ENCODE measurements at regions not wholly inside any gene's neighbourhood (a gene's known extent, or its start where the extent isn't known, plus 50 kb on each side); places are given as distances from the start of the nearest gene placed in this dataset.

DNA sequence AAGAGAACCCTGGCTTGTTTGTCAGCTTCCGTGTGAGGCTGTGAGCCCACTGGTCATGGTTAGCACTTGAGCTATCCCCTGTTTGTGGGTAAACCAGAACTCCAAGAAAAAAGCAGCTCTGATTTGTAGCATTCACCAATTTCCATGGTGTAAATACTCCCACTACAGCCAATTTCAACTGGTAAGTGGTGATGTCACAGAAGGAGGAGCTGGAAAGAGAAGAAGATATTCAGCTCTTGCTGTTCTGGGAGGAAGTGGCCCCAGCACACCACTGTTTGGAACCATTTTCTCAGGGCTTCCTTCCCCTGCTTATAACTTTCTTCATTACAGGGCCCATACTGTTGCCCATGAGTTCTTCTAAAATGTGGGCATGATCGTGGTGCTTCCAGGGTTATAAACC is 500.1 kb upstream of the ZMIZ1 start:
- H3K9me3 Mint-ChIP-seq = no peaks in the 10 kb centered on the region
- ATAC-seq (replicated peaks in 1 of 2) (no peak), DNase-seq (no peak)
- no peak overlapping the region for H3K27ac Mint-ChIP-seq
- no peaks in the 10 kb centered on the region for H3K4me1 Mint-ChIP-seq (ENCODE audit: low read depth)
- H3K36me3 Mint-ChIP-seq (ENCODE audit: insufficient read depth in 2 of 2) = no peaks in the 10 kb centered on the region
- H3K27me3 Mint-ChIP-seq (ENCODE audit: low read depth) = no peaks in the 10 kb centered on the region
- H3K4me3 Mint-ChIP-seq = no peak overlapping the region

- no peaks in the 10 kb centered on the region for H3K27me3 Mint-ChIP-seq (ENCODE audit: low read depth)
- DNase-seq = no peak
- no peak overlapping the region for H3K27ac Mint-ChIP-seq
- no peak overlapping the region for H3K4me3 Mint-ChIP-seq
- no peaks in the 10 kb centered on the region for H3K4me1 Mint-ChIP-seq (ENCODE audit: low read depth)
- H3K9me3 Mint-ChIP-seq = no peaks in the 10 kb centered on the region
- ATAC-seq (replicated peaks in 1 of 2) = no peak
- H3K36me3 Mint-ChIP-seq (ENCODE audit: insufficient read depth in 2 of 2) = no peaks in the 10 kb centered on the region
Observed at GRCh38 chr10:78570633-78571235, 498.0 kb upstream of the ZMIZ1 start.

- ATAC-seq (replicated peaks in 1 of 2) (no peak), DNase-seq (no peak)
- Mint-ChIP-seq H3K27ac (no peak overlapping the region), H3K27me3 (ENCODE audit: low read depth) (no peaks in the 10 kb centered on the region), H3K4me3 (no peak overlapping the region), H3K4me1 (ENCODE audit: low read depth) (no peaks in the 10 kb centered on the region), H3K9me3 (no peaks in the 10 kb centered on the region), H3K36me3 (ENCODE audit: insufficient read depth in 2 of 2) (no peaks in the 10 kb centered on the region)
Observed at GRCh38 chr10:78571286-78571685, 497.5 kb upstream of the ZMIZ1 start.

- H3K27me3 Mint-ChIP-seq (ENCODE audit: low read depth) = no peaks in the 10 kb centered on the region
- H3K36me3 Mint-ChIP-seq (ENCODE audit: insufficient read depth in 2 of 2) = no peaks in the 10 kb centered on the region
- H3K27ac Mint-ChIP-seq = no peak overlapping the region
- H3K4me3 Mint-ChIP-seq = no peak overlapping the region
- H3K9me3 Mint-ChIP-seq = no peaks in the 10 kb centered on the region
- DNase-seq = no peak
- no peaks in the 10 kb centered on the region for H3K4me1 Mint-ChIP-seq (ENCODE audit: low read depth)
- ATAC-seq (replicated peaks in 1 of 2) = no peak
Observed at GRCh38 chr10:78571891-78572290, 496.9 kb upstream of the ZMIZ1 start.

- DNase-seq = no peak
- no peaks in the 10 kb centered on the region for H3K36me3 Mint-ChIP-seq (ENCODE audit: insufficient read depth in 2 of 2)
- no peaks in the 10 kb centered on the region for H3K27me3 Mint-ChIP-seq (ENCODE audit: low read depth)
- ATAC-seq (replicated peaks in 1 of 2) = no peak
- no peaks in the 10 kb centered on the region for H3K4me1 Mint-ChIP-seq (ENCODE audit: low read depth)
- no peaks in the 10 kb centered on the region for H3K9me3 Mint-ChIP-seq
- H3K27ac Mint-ChIP-seq = no peak overlapping the region
- no peak overlapping the region for H3K4me3 Mint-ChIP-seq
Observed at GRCh38 chr10:78572565-78572964, 496.2 kb upstream of the ZMIZ1 start.

DNA sequence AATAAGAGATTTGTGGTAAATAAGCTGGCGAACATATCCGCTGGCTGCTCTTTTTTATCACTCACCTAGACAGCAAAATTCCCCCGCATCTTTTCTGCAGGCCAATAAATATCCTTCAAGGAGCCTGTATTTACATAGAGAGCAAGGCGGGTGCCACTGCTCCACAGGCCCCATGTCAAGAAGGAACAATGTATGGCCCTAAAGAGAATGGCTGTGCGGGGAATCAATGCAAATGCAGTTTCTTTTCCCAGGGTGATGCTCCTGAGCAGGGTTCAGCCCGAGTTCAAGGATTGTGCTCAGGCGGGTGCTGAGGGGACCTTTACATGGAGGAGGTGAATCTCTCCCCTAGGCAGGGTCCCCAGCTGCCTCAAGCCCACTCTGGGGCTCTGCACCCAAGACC is 494.2 kb upstream of the ZMIZ1 start:
- no peaks in the 10 kb centered on the region for H3K27me3 Mint-ChIP-seq (ENCODE audit: low read depth)
- H3K9me3 Mint-ChIP-seq = peaks cover 0 to 2% of the 10 kb centered on the region in 2 donors
- no peak overlapping the region for H3K27ac Mint-ChIP-seq
- H3K4me1 Mint-ChIP-seq (ENCODE audit: low read depth) = peaks cover 13% of the 10 kb centered on the region
- no peaks in the 10 kb centered on the region for H3K36me3 Mint-ChIP-seq (ENCODE audit: insufficient read depth in 2 of 2)
- DNase-seq (no peak), ATAC-seq (replicated peaks in 1 of 2) (no peak)
- no peak overlapping the region for H3K4me3 Mint-ChIP-seq

- ATAC-seq (replicated peaks in 1 of 2) (no peak), DNase-seq (no peak)
- Mint-ChIP-seq H3K4me3 (no peak overlapping the region), H3K9me3 (peaks cover 0 to 2% of the 10 kb centered on the region in 2 donors), H3K36me3 (ENCODE audit: insufficient read depth in 2 of 2) (no peaks in the 10 kb centered on the region), H3K27ac (no peak overlapping the region), H3K4me1 (ENCODE audit: low read depth) (peaks cover 16% of the 10 kb centered on the region), H3K27me3 (ENCODE audit: low read depth) (no peaks in the 10 kb centered on the region)
Observed at GRCh38 chr10:78575400-78575799, 493.4 kb upstream of the ZMIZ1 start.

- no peak overlapping the region for H3K27ac Mint-ChIP-seq
- H3K4me1 Mint-ChIP-seq (ENCODE audit: low read depth) = peaks cover 16% of the 10 kb centered on the region
- H3K36me3 Mint-ChIP-seq (ENCODE audit: insufficient read depth in 2 of 2) = no peaks in the 10 kb centered on the region
- peaks cover 0 to 2% of the 10 kb centered on the region in 2 donors for H3K9me3 Mint-ChIP-seq
- ATAC-seq (replicated peaks in 1 of 2) (no peak), DNase-seq (no peak)
- H3K4me3 Mint-ChIP-seq = no peak overlapping the region
- H3K27me3 Mint-ChIP-seq (ENCODE audit: low read depth) = no peaks in the 10 kb centered on the region
Observed at GRCh38 chr10:78576276-78576675, 492.5 kb upstream of the ZMIZ1 start.

DNA sequence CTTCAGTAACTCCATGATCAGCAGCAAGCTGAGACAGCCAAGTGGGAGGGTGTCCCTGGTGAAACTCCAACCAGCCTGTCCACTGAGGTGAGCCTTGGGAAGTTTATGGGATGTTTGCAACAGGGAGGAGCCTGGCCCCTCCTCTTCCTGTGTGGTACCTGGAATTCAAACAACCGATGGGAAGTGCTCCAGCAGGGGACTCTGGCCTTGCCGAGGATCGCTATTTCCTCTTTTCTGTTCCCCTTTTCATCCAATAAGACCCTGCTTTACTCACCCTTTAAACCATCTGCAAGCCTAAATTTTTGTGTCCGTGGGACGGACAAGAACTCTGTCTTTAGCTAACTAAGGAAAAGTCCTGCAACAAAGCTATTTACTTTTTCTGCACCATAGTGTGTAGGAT is 491.1 kb upstream of the ZMIZ1 start:
- no peak for DNase-seq
- Mint-ChIP-seq H3K36me3 (ENCODE audit: insufficient read depth in 2 of 2) (no peaks in the 10 kb centered on the region), H3K9me3 (peaks cover 0 to 2% of the 10 kb centered on the region in 2 donors), H3K27ac (no peak overlapping the region), H3K4me1 (ENCODE audit: low read depth) (peaks cover 16% of the 10 kb centered on the region), H3K4me3 (no peak overlapping the region), H3K27me3 (ENCODE audit: low read depth) (no peaks in the 10 kb centered on the region)
- no peak for ATAC-seq (replicated peaks in 1 of 2)

GRCh38 chr10:78578929-78579328 is 489.8 kb upstream of the ZMIZ1 start:
- H3K27ac Mint-ChIP-seq = peak overlapping the region; percentile 36
- peak; percentile 62 to 76 for DNase-seq
- H3K9me3 Mint-ChIP-seq = peaks cover 0 to 2% of the 10 kb centered on the region in 2 donors
- H3K36me3 Mint-ChIP-seq (ENCODE audit: insufficient read depth in 2 of 2) = no peaks in the 10 kb centered on the region
- H3K4me3 Mint-ChIP-seq = peak overlapping the region; percentile 5 to 48
- ATAC-seq (replicated peaks in 1 of 2) = peak; percentile 99
- no peaks in the 10 kb centered on the region for H3K27me3 Mint-ChIP-seq (ENCODE audit: low read depth)
- H3K4me1 Mint-ChIP-seq (ENCODE audit: low read depth) = peaks cover 16% of the 10 kb centered on the region

DNA sequence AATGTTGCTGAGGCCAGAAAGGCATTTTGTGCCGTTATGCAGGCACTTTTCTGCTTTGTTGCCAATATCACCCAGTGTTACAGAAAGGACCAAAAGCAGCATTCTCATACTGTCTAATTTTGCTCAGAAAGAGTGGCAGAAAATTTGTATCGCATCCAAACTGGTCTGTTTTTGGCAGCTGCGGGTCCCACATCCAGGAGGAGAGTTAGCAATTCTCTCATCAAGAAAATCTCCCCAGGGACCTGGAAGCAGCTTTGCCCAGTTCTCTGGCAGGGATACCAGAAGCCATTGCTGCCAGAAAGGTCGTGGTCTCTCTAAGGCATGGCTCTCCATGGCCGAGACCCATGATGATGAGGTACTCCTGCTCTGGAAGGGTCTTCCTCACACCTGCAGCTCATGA is 489.2 kb upstream of the ZMIZ1 start:
- H3K36me3 Mint-ChIP-seq (ENCODE audit: insufficient read depth in 2 of 2) = no peaks in the 10 kb centered on the region
- H3K4me3 Mint-ChIP-seq = no peak overlapping the region
- H3K9me3 Mint-ChIP-seq = peaks cover 0 to 2% of the 10 kb centered on the region in 2 donors
- peaks cover 16% of the 10 kb centered on the region for H3K4me1 Mint-ChIP-seq (ENCODE audit: low read depth)
- no peak for ATAC-seq (replicated peaks in 1 of 2)
- no peaks in the 10 kb centered on the region for H3K27me3 Mint-ChIP-seq (ENCODE audit: low read depth)
- H3K27ac Mint-ChIP-seq = no peak overlapping the region
- DNase-seq = no peak

DNA sequence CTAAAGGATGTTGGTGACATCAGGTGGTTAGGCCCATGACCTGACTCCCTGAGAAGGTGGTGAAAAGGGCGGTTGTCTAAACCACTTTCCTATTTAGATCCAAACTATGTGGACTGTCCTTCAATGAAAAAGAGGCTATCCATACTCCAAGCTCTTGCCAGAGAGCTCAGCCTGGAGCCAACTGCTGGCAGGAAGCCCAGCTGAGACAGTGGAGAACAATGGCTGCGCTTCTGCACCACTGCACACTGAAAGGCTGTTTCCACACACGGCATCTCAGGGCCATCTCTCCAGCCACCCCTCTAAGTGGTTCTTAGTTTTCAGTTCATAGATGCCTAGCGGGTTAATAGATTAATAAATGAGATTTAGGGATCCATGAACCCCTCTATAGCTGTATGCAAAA is 488.8 kb upstream of the ZMIZ1 start:
- no peaks in the 10 kb centered on the region for H3K27me3 Mint-ChIP-seq (ENCODE audit: low read depth)
- ATAC-seq (replicated peaks in 1 of 2) (no peak), DNase-seq (no peak)
- H3K9me3 Mint-ChIP-seq = peaks cover 0 to 2% of the 10 kb centered on the region in 2 donors
- peaks cover 16% of the 10 kb centered on the region for H3K4me1 Mint-ChIP-seq (ENCODE audit: low read depth)
- no peaks in the 10 kb centered on the region for H3K36me3 Mint-ChIP-seq (ENCODE audit: insufficient read depth in 2 of 2)
- no peak overlapping the region for H3K4me3 Mint-ChIP-seq
- H3K27ac Mint-ChIP-seq = no peak overlapping the region

DNA sequence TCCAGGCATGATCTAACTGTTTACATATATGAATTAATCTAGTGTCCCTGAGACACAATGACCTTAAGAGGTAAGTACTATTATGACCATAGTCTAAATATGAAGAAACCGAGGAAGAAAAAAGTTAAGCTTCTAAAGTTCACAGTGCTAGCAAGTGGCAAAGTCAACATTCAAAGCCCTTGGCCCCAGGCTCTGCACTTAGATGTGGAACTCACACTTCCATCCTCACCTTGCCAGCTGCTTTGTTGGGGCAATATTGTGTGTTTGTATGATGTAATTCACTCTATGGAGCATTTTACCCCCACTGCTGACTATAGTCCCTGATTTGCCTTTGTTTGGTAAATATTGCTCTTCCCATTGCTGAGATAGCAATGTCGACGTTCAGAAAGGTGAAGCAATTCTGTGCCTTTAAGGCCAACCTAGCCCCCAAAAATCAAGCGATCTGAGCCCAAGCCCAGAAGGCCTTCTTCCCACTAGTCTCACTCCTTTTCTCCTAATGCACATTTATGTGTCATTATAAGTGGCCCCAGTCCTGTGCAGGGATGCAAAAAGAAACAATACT is 487.6 kb upstream of the ZMIZ1 start:
- no peak overlapping the region for H3K27ac Mint-ChIP-seq
- H3K4me1 Mint-ChIP-seq (ENCODE audit: low read depth) = peaks cover 16% of the 10 kb centered on the region
- peaks cover 0 to 2% of the 10 kb centered on the region in 2 donors for H3K9me3 Mint-ChIP-seq
- H3K4me3 Mint-ChIP-seq = no peak overlapping the region
- DNase-seq (no peak), ATAC-seq (replicated peaks in 1 of 2) (no peak)
- H3K27me3 Mint-ChIP-seq (ENCODE audit: low read depth) = no peaks in the 10 kb centered on the region
- no peaks in the 10 kb centered on the region for H3K36me3 Mint-ChIP-seq (ENCODE audit: insufficient read depth in 2 of 2)

- H3K4me1 Mint-ChIP-seq (ENCODE audit: low read depth) = peaks cover 16% of the 10 kb centered on the region
Observed at GRCh38 chr10:78582540-78582939, 486.2 kb upstream of the ZMIZ1 start.

More at GRCh38 chr10:78582540-78582939, 486.2 kb upstream of the ZMIZ1 start:
- Mint-ChIP-seq H3K4me3 (no peak overlapping the region), H3K27me3 (ENCODE audit: low read depth) (no peaks in the 10 kb centered on the region), H3K27ac (no peak overlapping the region), H3K36me3 (ENCODE audit: insufficient read depth in 2 of 2) (no peaks in the 10 kb centered on the region), H3K9me3 (peaks cover 0 to 2% of the 10 kb centered on the region in 2 donors)
- DNase-seq (no peak), ATAC-seq (replicated peaks in 1 of 2) (no peak)

Data from activated T-cell treated with anti-CD3 and anti-CD28 coated beads, Interleukin-2, amount 50 U/mL, for 72 hours (primary cell).